ENCODE measurements at regions not wholly inside any gene's neighbourhood (a gene's known extent, or its start where the extent isn't known, plus 50 kb on each side); places are given as distances from the start of the nearest gene placed in this dataset.

GRCh38 chr17:72534265-72534664 lies 413.4 kb downstream of the SOX9 start:
- DNase-seq: no peak

- DNase-seq: no peak
Observed at GRCh38 chr17:72534776-72535175, 414.0 kb downstream of the SOX9 start.

GRCh38 chr17:72535346-72535745 lies 414.5 kb downstream of the SOX9 start:
- DNase-seq: no peak

GRCh38 chr17:72535779-72536178 lies 415.0 kb downstream of the SOX9 start:
- DNase-seq: no peak

- DNase-seq: no peak
Observed at GRCh38 chr17:72536788-72537187, 416.0 kb downstream of the SOX9 start.

- DNase-seq: no peak
Observed at GRCh38 chr17:72538443-72538842, 417.6 kb downstream of the SOX9 start.

GRCh38 chr17:72538901-72539352 lies 418.1 kb downstream of the SOX9 start:
- DNase-seq: no peak

GRCh38 chr17:72539981-72540897 lies 419.4 kb downstream of the SOX9 start:
- DNase-seq: peak; percentile 49

GRCh38 chr17:72542317-72542716 lies 421.5 kb downstream of the SOX9 start:
- DNase-seq: no peak

GRCh38 chr17:72545766-72546165 lies 424.9 kb downstream of the SOX9 start:
- DNase-seq: no peak

- DNase-seq: no peak
Observed at GRCh38 chr17:72553051-72553755, 432.4 kb downstream of the SOX9 start.

GRCh38 chr17:72554508-72554907 lies 433.7 kb downstream of the SOX9 start:
- no peak for DNase-seq

GRCh38 chr17:72555052-72555451 lies 434.2 kb downstream of the SOX9 start:
- DNase-seq: no peak

- peak; percentile 85 for DNase-seq
Observed at GRCh38 chr17:72556944-72557826, 436.4 kb downstream of the SOX9 start.

- DNase-seq: no peak
Observed at GRCh38 chr17:72558971-72559476, 438.2 kb downstream of the SOX9 start.

- peak; percentile 70 for DNase-seq
Observed at GRCh38 chr17:72560303-72561247, 439.8 kb downstream of the SOX9 start.

GRCh38 chr17:72561266-72561665 lies 440.4 kb downstream of the SOX9 start:
- DNase-seq: no peak

GRCh38 chr17:72561680-72562079 lies 440.9 kb downstream of the SOX9 start:
- no peak for DNase-seq

GRCh38 chr17:72562615-72563188 lies 441.9 kb downstream of the SOX9 start:
- no peak for DNase-seq

- no peak for DNase-seq
Observed at GRCh38 chr17:72563952-72564351, 443.1 kb downstream of the SOX9 start.

- DNase-seq: no peak
Observed at GRCh38 chr17:72565006-72565405, 444.2 kb downstream of the SOX9 start.
